A204.1 (cell line): ENCODE measurements at regions not wholly inside any gene's neighbourhood (a gene's known extent, or its start where the extent isn't known, plus 50 kb on each side); places are given as distances from the start of the nearest gene placed in this dataset.
"Not testable (repeated sequence)": the region's sequence is repeated elsewhere in the genome, so short reads cannot be mapped to it uniquely, and the experiment has no call there.

ENCODE experiments used
- FAIRE-seq: peaks from 2 replicates; lab custom pipeline; 2012; peaks lifted over from hg19 to GRCh38; lab: Jason Lieb, UNC

- no peak for FAIRE-seq
Measured at GRCh38 chr2:58484221-58484620, 243.1 kb upstream of the FANCL start.

DNA sequence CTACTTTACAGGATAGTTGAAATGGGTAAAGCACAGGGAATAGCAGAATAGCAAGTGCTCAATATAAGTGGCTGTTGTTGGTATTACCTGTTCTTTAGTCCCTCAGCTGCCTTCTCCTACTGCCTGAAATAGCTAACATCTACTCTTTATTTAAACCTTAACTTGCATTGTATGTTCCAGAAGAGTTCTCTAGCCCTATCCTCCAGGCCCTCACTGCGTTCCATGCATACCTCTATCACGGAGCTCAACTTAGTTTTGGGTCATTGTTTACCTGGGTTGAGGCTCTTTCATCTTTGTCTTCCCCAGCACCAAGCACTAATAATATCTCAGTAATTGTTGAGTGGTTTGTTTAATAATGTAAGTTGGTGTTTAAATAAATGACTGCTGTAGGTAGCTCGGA is 242.2 kb upstream of the FANCL start:
- no peak for FAIRE-seq

- FAIRE-seq = no peak
Measured at GRCh38 chr2:58481670-58482069, 240.5 kb upstream of the FANCL start.

DNA sequence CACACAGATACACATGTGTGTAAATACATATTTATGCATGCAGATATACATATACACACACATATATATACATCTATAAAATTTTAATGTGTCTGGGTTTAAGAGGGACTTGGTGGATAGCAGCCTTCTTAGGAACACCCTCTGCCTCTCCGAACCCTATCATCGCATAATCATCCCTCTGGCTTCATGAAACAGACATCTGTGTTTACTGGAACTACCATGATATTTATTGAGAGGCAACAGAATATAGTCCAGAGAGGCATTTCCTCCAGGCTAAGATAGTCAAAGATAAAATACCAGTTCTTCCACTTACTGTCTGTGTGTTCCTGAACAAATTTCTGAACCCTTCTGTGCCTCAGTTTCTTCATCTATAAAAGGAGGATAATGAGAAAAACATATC is 239.0 kb upstream of the FANCL start:
- FAIRE-seq = no peak

GRCh38 chr2:58479535-58480140 is 238.5 kb upstream of the FANCL start:
- FAIRE-seq = no peak

- no peak for FAIRE-seq
Measured at GRCh38 chr2:58476556-58476955, 235.4 kb upstream of the FANCL start.

GRCh38 chr2:58475756-58476155 is 234.6 kb upstream of the FANCL start:
- no peak for FAIRE-seq

GRCh38 chr2:58473165-58473564 is 232.0 kb upstream of the FANCL start:
- no peak for FAIRE-seq

- no peak for FAIRE-seq
Measured at GRCh38 chr2:58466804-58467203, 225.7 kb upstream of the FANCL start.

DNA sequence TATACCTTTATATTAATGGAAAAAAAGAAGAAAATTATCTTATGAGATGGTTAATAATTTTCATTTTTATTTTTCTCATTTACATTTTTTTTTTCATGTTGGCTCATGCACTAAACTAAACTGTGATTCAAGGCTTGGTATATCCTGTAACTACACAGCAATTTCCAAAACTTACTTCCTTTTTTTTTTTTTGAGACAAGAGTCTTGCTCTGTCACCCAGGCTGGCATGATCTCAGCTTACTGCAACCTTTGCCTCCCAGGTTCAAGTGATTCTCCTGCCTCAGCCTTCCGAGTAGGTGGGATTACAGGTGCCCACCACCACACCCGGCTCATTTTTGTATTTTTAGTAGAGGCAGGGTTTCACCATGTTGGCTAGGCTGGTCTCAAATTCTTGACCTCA is 224.9 kb upstream of the FANCL start:
- not testable (repeated sequence) for FAIRE-seq

DNA sequence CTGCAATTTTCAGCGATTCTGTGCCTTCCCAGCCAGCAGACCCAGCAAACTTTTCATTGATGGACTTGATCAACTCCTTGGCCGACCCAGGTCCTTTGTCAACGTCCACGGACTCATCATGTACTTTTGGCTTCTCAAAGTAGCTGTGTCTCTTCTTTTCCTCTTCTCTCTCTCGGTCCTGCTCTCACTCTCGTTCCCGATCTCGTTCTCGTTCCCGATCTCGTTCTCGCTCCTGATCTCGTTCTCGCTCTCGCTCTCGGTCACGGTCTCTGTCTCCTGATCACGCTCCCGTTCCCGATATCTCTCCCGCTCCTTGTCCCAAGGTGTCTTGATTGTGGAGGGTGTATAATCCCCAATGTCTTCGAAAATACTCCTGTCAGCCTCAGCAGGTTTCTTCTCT is 219.5 kb upstream of the FANCL start:
- FAIRE-seq = no peak

GRCh38 chr2:58449286-58450010 is 208.3 kb upstream of the FANCL start:
- FAIRE-seq = no peak

DNA sequence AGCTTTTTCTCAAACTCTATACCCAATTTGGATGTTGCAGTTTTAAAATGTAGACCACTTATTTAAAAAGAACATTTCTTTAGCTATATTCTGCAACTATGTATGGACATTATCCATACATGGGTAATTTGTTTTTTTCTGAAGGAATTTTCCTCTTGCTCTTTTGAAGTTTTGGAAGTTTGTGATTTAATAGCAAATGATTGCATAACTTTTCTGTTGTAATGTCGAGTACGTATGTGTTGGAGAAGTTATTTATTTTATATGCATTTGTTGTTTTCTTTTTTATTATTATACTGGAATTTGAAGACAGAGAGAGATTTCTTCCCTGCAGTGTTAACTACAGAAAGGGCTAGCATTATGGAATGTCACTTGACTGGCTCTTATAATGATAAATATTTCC is 207.7 kb upstream of the FANCL start:
- FAIRE-seq = no peak

DNA sequence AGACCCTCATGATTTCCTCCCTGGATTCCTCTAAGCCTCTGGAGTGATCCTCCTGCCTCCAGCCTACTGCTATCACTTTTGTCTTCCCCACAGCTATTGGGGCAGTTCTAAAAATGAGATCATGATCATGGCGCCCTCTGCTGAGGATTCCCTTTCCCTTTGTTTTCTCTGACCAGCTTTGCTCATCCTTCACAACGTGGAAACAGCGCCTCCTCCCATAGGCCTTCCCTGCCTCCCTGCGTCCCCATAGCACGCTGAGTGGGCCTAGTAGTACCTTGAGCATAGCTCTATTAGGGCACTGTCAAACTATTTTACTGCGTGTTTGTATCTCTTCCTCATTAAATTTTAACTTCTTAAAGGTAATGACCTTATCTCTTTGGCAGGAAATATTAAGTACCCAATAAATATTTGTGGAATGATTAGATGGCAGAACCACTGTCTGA is 207.0 kb upstream of the FANCL start:
- FAIRE-seq = no peak

GRCh38 chr2:58447586-58447985 is 206.5 kb upstream of the FANCL start:
- no peak for FAIRE-seq

GRCh38 chr2:58441643-58442042 is 200.5 kb upstream of the FANCL start:
- FAIRE-seq = no peak

- FAIRE-seq = no peak
Measured at GRCh38 chr2:58436872-58437271, 195.7 kb upstream of the FANCL start.

DNA sequence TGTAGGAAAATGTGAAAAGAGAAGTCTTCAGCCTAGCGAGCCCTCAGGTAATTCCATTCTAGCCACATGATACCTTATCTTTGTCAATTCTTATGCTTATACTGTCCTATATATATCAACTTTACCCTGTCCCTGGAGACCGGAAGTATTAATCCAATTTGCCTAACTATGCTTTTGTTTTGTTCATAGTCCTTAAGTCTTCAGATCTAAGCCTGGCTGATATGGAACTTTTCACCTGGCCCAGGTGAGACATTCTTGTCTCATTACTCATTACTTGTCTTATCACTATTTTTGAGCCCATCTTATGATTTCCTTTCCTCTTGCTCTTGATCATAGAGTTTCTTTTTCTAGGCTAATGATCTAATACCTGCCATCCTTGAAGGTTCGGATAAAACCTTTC is 194.1 kb upstream of the FANCL start:
- no peak for FAIRE-seq

DNA sequence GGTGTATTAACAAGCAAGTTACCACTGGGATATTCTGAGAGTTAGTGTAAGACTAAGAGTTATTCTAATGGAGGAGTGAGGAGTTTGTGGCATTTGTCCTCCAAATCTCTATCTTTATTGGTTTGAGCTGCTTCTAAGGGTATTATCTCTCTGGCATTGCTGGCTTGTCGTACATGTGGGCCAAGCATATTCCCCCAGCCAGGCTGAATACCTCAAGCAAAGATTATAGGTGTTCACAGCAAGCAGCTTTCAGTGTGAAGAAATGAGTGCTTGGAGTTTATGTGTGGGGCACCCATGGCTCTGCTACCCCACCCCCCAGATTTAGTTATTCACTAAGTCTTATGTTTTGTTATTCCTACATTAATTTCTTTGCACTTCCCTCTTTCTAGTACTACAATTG is 193.6 kb upstream of the FANCL start:
- FAIRE-seq = no peak

DNA sequence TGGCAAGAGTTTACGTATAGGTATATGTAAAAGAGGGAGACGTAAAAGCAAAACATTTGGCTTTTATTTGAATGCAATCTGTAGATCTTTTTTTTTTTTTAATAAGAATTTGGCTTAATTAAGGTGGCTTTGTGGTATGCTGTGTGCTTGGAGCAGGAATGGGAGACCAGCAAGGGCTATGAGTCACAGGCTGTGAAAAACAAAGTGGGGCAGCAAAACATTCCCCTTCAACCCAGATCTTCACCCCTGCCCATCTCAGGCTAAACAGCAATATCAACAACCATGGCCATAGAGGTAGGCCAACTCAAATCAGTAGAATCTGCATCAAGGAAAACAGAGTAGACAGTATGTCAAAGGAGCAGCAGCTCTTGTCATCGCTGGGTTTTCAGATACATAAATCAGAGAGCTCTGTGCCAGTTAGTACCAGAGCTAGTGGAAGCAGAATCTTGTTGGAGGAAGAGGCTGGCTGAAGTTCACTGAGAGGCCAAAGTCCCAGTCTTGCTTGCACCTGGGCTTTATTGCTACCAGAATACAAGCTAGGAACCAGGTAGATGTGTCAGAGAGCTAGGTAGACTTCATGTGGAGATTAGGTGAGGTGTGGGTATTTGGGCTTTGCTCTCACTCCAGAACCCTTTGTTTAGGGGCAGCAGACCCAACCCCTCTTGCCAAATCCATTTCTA is 191.5 kb upstream of the FANCL start:
- no peak for FAIRE-seq

DNA sequence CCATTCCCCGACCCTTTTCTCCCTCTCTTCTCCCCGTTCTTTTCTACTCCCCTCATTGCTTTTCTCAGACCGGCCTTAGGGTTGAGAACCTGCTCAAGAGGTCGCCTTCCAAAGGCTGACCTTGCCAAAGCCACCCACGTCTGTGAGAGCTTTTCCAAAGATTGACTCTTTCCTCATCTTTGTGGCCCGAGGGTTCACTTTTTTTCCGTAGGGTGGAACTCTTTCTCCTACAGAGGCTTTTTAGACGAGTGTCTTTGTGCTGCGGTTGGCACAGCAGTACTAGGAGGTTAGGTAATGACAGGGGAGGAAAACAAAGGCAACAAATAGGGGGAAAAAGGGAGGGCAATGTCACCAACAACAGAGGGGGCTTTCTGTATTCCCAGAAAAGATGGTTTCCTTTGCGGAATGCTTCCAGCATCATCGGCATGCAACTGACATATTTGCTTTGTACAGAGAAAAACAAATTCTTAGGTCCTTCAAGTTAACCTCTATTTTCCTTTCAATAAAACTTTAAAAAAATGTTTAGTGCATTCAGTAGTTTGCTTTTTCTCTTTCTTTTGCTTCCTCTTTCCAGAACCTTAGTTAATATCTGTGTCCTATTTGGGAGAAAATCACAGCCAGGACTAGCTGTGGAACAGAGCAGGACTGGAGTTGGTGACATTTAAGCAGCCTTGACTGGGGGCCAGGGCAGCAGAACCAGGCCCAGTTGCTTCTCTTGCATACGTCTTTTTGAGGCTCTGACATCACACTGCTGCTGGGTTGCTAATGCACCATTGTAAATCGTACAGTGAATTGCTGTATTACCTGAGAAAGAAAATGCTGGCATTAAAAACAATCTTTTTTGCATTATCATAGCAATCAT is 188.1 kb upstream of the FANCL start:
- FAIRE-seq = no peak

DNA sequence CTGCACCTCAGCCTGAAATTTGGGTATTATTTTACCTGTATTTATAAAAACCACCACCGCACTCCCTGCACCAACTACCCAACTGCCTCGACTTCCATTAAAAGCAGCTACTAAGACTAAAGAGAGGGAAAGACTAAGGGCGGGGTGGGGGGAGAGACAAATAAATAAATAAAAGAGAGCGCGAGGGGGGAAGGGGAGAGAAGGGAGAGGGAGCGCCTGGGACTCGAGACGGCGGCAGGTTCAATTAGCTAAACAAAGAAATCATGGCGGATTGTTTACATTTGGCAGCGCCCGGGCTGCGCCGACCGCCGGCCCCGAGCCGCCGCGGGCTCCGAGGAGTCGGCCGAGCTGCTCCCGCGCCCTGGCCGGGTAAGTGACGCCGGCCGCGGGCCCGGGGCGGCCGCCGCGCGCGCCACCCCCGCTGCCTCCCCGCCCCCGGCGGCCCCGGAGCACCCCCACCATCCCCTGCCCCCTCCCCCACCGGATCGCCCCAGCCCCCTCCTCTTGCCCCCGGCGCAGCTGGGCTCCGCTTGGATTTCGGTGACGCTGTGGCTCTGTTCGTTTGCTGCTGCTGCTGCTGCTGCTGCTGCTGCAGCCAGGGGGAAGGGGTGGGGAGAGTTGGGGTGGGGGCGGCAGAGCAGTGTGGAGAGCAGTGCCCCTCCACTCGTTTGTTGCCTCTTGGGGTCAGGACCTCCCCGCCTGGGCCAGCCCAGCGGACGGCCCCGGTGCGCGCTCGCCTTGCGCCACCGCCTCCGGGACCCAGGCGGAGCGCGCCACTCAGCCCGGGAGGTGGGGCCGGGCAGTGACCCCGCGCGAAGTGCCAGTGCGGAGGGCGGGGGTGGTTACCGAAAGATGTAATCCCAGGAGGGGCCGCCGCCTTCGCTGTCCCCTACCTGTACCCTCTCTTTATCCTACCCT is 187.2 kb upstream of the FANCL start:
- no peak for FAIRE-seq
